Fibroblast of the aortic adventitia (primary cell): ENCODE measurements at regions not wholly inside any gene's neighbourhood (a gene's known extent, or its start where the extent isn't known, plus 50 kb on each side); places are given as distances from the start of the nearest gene placed in this dataset.

Experiments
- DNase-seq: peaks from one replicate; pipeline ENCODE4 v3.0.0-alpha.2; 2010; ENCODE audit warnings: low read depth
- H3K4me3 ChIP-seq: 2 replicates; pipeline ENCODE4 v1.5.1; 2011; ENCODE audit warnings: low read depth, mild to moderate bottlenecking, control low read depth, low read length, moderate library complexity
- CTCF ChIP-seq: IDR thresholded peaks from 2 replicates; pipeline ENCODE4 v1.5.1; 2011; ENCODE audit warnings: mild to moderate bottlenecking, low read length, control low read depth, inconsistent platforms; ENCODE audit not compliant: insufficient read depth

- no peak for DNase-seq
- TF ChIP-seq CTCF = no peak
- no peak overlapping the region for H3K4me3 ChIP-seq
Measured at GRCh38 chr13:83216479-83217245, 665.6 kb downstream of the SLITRK1 start.

GRCh38 chr13:83215627-83216026, 666.6 kb downstream of the SLITRK1 start:
- TF ChIP-seq CTCF = no peak
- peak; percentile 82 for DNase-seq

GRCh38 chr13:83214452-83214851, 667.8 kb downstream of the SLITRK1 start:
- DNase-seq = no peak

More at GRCh38 chr13:83215627-83216026, 666.6 kb downstream of the SLITRK1 start:
- H3K4me3 ChIP-seq = no peak overlapping the region

GRCh38 chr13:83211301-83211700, 671.0 kb downstream of the SLITRK1 start:
- peak; percentile 64 for DNase-seq
- H3K4me3 ChIP-seq = no peak overlapping the region
- no peak for TF ChIP-seq CTCF

More at GRCh38 chr13:83214452-83214851, 667.8 kb downstream of the SLITRK1 start:
- no peak overlapping the region for H3K4me3 ChIP-seq
- no peak for TF ChIP-seq CTCF

- no peak for DNase-seq
- no peak for TF ChIP-seq CTCF
- H3K4me3 ChIP-seq = no peak overlapping the region
Measured at GRCh38 chr13:83204886-83205285, 677.4 kb downstream of the SLITRK1 start.

GRCh38 chr13:83201506-83201905, 680.8 kb downstream of the SLITRK1 start:
- DNase-seq = no peak
- H3K4me3 ChIP-seq = no peak overlapping the region
- TF ChIP-seq CTCF = no peak
